GM21381 (cell line): ENCODE measurements at regions not wholly inside any gene's neighbourhood (a gene's known extent, or its start where the extent isn't known, plus 50 kb on each side); places are given as distances from the start of the nearest gene placed in this dataset.

Source experiments
- ATAC-seq: cut with Tn5 transposase; IDR thresholded peaks from one replicate; pipeline ENCODE4 v1.9.1; 2021; ENCODE audit warnings: mild to moderate bottlenecking, moderate library complexity; ENCODE audit not compliant: unreplicated experiment

- ATAC-seq = no peak
Measured at GRCh38 chr18:77896586-77897252, 647.1 kb downstream of the GALR1 start.

DNA sequence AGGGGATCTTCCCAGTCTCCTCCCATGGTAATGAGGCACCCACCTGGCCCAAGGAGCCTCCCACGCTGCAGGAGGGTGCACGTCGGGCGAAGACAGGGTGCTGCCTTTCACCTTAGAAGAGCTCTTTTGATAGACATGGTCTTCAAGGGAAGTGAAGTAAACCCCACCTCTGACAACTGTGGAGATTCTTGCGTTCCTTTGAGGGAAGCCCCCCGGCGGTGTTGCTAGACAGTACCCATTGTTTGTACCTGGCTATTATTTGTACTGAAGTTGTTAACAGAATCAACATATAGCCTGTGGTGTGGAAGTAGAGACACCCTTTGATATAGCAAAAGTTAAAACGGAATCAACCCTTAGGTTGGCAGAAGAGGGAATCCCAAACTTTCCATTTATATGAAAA is 648.0 kb downstream of the GALR1 start:
- no peak for ATAC-seq

GRCh38 chr18:77899972-77900754 is 650.5 kb downstream of the GALR1 start:
- ATAC-seq = peak; percentile 100

GRCh38 chr18:77905011-77905410 is 655.4 kb downstream of the GALR1 start:
- no peak for ATAC-seq

DNA sequence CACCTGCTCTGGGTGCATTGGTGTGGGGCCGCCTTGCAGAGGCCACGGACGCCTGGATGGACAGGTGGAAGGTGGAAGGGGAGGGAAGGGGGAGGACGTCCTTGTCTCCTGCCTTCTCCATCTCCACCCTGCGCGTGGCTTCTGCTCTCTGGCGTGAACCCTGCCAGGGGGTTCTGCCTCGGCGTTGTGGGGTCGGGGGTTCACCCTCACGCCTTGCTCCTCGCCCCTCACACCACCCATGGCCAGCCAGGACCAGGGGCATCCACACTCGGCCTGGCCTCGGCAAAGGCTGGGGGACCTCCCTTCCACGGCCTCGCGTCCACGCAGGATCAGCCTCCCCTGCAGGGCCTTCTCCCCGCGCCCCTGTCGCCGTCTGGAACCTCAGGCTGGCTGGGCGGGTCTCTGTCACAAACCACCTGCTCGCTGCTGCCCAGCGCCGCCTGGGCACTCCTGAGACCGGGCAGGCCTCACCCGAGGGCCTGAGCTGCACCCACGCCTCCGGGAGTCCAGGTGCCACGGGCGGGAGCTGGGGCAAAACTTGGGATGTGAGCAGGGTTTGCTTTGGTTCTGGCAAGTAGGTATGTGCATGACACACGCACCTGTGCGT is 655.9 kb downstream of the GALR1 start:
- no peak for ATAC-seq

DNA sequence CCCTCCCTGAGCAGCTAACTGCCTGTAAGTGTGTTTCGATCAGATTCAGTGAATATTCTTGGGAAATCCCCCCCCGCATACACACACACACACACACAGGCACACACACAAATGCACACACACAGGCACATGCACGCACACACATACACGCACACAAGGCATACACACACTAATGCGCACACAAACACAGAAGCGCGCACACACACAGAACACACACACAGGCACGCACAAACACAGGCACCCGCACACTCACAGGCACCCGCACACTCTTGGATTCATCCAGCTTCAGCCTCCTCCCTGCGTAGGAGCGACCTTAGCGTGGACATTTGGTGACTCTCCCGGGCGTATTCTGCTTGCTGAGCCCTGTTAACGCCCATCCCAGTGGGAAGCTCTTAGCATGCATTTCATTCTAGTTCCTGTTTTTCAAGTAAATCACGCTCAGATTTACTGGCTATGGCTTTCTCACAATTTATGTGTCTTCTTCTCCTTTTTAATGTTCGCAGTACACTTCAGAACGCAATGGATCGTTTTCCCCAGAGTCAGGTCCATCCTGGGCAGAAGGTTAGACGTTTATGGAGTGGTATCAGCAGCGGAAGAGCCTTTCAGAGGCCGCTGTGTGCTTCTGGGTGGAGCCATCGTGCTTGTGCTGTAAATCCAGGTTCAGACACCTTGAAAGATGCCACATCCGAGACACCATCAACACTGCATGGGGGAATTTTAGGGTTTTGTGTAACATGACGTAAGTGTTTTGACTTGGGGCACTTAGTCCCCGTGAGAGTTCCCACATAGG is 656.6 kb downstream of the GALR1 start:
- ATAC-seq = no peak

GRCh38 chr18:77910347-77910746 is 660.7 kb downstream of the GALR1 start:
- no peak for ATAC-seq

- no peak for ATAC-seq
Measured at GRCh38 chr18:77911971-77912605, 662.4 kb downstream of the GALR1 start.

DNA sequence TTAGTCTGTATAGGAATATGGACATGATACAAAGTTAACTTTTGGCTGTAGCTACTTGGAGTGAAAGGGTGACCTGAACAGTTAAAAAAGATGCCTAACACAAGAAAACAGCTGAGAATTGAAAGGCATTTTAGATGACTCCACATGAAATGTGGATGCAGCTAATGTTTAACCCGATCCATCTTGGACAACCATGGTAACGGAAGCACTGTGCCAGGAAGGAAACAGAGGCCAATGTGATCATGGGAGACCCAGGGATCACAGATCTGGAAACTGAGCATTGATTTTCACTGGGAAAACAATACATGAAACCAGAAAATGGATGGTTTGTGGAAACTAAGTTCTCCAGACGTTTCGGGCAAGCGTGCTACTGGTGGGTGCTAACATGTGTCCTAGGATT is 669.1 kb downstream of the GALR1 start:
- ATAC-seq = no peak

DNA sequence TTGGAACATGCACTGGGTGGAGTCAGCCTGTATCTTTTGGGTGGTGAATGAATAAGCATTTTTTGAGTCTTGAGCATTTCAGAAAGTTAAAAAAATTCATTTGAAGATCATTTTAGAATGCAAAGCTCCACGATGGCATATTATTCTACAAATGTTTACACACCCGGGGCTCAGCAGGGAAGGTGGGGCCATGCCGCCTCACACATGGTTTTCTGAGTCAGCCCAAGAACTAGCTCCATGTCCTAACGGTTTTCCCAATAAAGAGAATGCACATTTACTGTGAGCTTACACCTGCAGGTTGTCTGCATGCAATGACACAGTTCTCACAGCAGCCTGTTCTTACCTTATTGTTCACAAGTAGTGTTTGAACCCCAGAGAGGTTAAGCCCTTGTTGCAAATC is 670.3 kb downstream of the GALR1 start:
- ATAC-seq = no peak

- ATAC-seq = no peak
Measured at GRCh38 chr18:77935342-77935741, 685.7 kb downstream of the GALR1 start.

DNA sequence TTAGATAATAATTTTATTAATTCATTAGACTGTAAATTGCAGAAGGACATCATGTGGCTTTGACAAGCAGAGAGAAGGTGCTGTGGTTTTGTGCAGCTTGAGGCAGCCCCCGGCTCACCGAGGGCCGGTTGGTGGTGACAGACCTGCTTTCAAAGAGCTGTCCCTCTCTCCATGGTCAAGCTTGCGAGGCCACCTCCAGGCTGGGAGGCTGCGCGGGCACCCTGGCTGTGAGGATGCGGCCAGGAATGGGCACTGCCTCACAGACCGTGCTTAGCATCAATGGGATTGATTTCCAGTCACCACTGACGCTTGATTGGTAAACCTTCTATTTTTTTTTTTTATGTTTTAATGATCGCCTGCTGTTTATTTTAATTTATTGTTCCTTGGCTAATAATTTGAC is 690.9 kb downstream of the GALR1 start:
- ATAC-seq = no peak

- no peak for ATAC-seq
Measured at GRCh38 chr18:77944533-77944932, 694.9 kb downstream of the GALR1 start.

GRCh38 chr18:77948567-77948966 is 698.9 kb downstream of the GALR1 start:
- ATAC-seq = no peak

DNA sequence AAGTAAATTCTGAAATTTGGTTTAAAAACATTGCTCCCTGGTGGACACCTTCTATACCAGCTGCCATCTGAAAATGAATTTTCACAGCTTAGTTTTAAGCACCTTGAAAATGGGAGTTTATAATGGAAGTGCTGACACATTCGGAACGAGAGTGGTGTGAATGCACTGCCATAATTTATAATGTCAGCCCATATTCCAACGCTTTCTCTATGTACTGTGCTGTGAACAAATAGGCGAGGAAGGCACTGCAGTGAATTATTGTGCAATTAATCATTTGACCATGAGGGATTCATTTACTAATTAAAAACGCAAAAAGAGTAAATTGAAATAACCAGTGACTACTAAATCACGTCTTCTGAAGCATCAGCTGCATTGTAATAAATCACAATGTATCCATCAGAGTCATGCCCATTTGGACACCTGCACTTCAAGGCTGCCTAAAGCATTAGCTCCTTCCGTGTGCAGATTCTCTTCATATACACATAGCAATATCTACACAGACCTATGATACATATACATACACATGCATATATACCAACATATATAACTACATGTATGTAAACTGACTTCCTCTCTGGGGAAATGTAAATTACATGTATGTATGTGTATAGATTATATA is 699.8 kb downstream of the GALR1 start:
- no peak for ATAC-seq

- ATAC-seq = no peak
Measured at GRCh38 chr18:77959248-77959647, 709.6 kb downstream of the GALR1 start.

GRCh38 chr18:77960791-77961410 is 711.3 kb downstream of the GALR1 start:
- ATAC-seq = no peak

- ATAC-seq = no peak
Measured at GRCh38 chr18:77967071-77967470, 717.4 kb downstream of the GALR1 start.

- no peak for ATAC-seq
Measured at GRCh38 chr18:77967791-77968190, 718.1 kb downstream of the GALR1 start.

GRCh38 chr18:77969972-77970371 is 720.3 kb downstream of the GALR1 start:
- no peak for ATAC-seq
